IPS-18c (cell line): ENCODE measurements at regions not wholly inside any gene's neighbourhood (a gene's known extent, or its start where the extent isn't known, plus 50 kb on each side); places are given as distances from the start of the nearest gene placed in this dataset.

Source experiments
- H3K4me3 ChIP-seq: 2 replicates; pipeline ENCODE4 v1.7.0; 2013; ENCODE audit warnings: low read depth, mild to moderate bottlenecking, low read length, moderate library complexity; ENCODE audit not compliant: insufficient read depth
- H3K9me3 ChIP-seq: one replicate; pipeline ENCODE4 v1.6.1; 2013; ENCODE audit warnings: mild to moderate bottlenecking, low read length, moderate library complexity; ENCODE audit not compliant: control insufficient read depth, insufficient read depth

DNA sequence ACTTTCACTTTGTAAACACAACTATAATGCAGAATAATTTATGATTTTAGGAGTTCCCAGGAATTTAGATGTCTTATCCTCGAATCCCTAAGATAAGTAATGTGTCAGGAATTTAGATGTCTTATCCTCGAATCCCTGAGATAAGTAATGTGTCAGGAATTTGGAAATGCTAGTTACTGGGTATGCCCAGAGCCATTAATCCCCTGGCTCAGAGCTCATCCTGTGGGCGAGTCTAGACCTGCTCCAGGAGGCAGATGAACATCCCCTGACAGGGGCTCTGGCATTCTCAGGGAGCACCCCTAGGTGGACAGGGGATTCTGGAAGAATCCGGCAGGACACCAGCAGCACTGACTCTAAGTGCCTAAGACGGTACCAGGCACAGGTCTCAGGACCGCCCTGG lies 163.3 kb downstream of the ARRDC4 start:
- Histone ChIP-seq H3K4me3 (no peak overlapping the region), H3K9me3 (no peaks in the 10 kb centered on the region)

DNA sequence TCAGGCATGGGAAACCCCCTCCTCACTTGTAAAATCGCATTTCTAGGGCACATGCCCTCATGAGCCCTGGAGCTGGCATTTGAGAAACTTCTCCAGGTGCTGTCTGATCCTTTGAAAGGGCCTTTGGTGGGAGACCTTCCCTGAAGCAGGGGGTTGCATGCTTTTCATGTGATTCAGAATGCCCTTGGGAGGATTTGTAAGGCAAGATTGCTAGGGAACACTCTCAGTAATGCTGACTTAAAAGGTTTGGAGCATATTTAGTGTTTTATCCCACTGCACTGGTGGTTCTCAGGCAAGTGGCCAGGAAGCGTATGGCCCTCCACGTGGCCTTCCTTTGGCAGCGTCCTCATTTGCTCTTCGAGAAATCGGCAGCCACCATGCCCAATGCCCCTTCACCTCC lies 164.1 kb downstream of the ARRDC4 start:
- no peak overlapping the region for H3K4me3 ChIP-seq
- no peaks in the 10 kb centered on the region for H3K9me3 ChIP-seq

DNA sequence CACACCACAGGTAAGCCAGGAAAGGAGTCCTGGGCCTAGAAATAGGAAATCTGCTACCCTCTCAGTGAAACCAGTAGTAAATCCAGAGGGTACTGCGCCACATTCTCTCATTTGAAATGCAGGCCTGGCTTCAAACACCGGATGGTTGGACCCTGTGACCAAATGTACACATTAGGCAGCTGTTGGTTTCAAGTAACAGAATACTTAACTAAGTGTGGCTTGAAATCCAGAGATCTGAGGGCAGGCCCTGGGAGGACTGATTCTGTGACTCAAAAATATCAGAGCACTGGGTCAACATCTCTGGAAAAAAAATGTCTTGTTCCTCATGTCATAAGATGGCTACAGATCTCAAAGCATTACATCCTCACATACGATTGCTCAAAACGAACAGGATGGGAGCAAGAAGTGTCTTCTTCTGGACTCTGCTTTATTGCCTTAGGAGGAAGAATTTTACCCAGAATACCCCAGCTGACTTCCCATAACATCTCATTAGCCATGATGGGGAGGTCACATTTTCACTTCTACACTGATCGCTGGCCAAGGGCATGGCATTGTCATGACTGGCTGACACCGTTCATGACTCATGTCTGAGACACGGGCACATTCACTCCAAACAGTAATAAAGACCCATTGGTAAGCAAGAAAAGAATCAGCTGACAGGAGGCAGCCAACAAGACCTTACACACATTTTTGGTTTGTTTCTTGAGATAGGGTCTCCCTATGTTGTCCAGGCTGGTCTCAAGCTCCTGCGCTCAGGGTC lies 166.0 kb downstream of the ARRDC4 start:
- no peaks in the 10 kb centered on the region for H3K9me3 ChIP-seq
- H3K4me3 ChIP-seq: no peak overlapping the region

DNA sequence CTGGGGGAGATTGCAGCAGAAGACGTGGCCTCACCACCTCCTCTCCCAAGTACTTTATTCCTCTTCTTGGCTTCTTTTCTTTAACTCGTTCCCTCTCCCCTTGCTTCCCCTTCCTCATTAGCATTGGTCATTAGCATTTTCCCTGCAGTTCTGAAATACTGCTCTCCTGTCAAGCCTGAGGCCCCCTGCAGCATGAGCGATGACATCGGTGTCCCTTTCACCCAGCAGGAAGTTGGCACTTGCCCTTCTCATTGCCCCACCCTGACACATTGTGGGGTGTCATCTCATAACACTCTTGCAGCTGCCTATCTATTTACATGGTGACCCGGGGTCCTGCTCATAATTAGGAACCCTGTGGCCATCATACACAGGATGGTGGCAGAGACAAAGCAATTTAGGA lies 167.1 kb downstream of the ARRDC4 start:
- Histone ChIP-seq H3K4me3 (no peak overlapping the region), H3K9me3 (no peaks in the 10 kb centered on the region)

DNA sequence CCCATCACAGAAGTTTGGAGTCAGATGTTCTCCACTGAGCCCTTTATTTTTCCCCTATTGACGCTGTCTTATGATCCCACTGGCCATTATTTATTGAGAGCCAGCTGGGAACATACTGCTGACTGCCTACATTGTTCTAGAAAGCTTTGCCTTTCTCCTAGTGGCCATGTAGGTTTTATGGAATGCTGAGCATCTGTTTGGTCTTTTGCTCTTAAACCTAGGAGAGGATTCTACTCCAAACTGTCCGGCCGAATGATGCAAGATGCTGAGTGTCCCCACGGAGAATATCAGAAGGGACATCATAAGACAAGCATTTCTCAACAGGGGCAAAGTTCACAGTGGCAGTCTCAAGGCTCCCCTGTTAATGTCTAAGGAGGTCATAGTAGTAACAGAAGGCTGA lies 171.4 kb downstream of the ARRDC4 start:
- H3K9me3 ChIP-seq: no peaks in the 10 kb centered on the region
- no peak overlapping the region for H3K4me3 ChIP-seq

DNA sequence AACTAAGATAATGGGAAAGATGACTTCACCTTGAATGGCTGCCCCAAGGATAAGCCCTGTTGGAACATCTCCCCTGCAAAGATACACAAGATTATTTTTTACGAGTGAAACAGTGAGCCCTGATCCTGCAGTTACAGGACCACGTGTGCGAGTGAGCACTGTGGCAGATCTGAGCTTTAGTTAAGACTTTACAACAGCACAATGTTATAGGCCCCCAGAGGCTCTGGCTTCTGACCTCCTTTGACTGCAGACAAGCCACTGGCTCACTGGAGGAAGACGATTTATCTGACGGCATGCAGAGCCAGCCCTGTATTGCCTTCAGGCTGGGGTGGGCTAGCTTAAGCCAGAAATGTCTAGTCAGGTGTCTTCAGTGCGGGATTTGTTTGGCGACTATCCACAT lies 174.4 kb downstream of the ARRDC4 start:
- Histone ChIP-seq H3K9me3 (no peaks in the 10 kb centered on the region), H3K4me3 (no peak overlapping the region)

DNA sequence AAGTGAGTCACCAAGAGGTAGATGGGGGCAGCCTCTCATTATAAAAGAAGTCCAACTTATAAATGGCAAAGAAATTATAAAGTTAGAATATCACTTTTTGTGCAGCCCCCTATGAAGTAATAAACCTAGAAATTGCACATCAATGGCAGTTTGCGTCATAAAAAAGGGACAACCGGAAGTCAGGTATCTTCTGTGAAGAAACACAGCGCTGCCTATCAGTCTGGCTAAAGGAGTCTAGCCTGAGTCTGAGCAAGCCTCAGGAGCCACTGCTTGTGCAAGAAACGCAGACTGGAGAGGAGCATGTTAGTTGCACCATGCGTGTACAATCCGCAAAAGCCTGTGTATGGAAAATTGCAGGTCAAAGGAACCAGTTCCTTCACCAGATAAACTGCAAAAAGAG lies 178.4 kb downstream of the ARRDC4 start:
- Histone ChIP-seq H3K4me3 (no peak overlapping the region), H3K9me3 (no peaks in the 10 kb centered on the region)

DNA sequence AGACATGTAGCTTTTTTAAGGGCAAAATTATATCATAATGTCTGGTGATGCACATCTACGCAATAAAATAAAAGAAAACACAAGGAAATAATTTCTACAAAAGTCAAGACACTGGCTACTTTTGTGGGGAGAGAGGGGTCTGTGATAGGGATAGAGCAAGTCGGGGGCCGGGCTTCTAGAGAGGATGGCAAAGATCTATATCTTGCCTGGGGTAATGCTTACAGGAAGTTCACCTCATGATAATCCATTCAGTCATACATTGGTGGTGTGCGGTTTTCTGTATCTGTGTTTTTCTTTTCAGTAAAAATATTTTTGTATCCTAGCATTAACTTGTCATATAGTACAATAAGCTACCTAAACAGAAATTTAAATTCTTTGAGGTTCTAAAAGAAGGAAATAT lies 178.8 kb downstream of the ARRDC4 start:
- Histone ChIP-seq H3K4me3 (no peak overlapping the region), H3K9me3 (no peaks in the 10 kb centered on the region)

DNA sequence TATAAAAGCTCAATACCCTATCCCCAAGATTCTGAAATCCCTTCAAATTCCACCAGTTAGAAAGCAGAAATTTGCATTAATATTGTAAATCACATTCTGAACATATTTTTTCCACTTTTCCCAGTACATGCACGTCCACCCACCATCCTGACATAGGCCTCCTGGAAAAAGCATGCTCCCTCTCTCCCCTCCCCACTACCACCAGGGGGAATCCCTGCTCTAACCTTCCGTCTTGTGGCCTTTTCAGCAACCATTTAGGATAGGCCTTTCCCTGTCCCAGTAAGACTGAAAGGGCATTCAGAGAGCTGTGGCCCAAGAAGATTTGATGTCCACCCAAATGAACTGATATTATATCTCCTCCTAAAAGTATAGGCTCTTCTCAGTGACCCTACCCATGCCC lies 182.1 kb downstream of the ARRDC4 start:
- Histone ChIP-seq H3K9me3 (no peaks in the 10 kb centered on the region), H3K4me3 (no peak overlapping the region)

DNA sequence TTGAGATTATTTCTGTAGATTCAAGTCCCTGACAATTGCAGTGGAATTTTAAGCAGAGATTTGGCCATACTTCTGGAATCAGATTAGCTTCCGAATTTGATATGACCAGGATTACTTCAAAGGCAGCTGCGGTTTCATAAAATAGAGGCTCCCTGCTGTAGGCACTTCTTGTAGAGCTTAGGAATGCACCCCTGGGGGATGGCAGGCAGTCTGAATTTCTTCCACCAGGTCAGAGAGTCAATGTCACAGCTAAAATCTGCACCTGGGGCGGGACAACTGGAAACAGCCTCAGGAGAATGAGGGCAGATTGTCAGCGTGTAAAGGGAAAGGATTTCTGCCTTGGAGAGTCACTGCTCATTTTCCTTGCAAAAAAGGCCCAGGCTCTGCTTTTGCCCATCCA lies 182.6 kb downstream of the ARRDC4 start:
- Histone ChIP-seq H3K4me3 (no peak overlapping the region), H3K9me3 (no peaks in the 10 kb centered on the region)

DNA sequence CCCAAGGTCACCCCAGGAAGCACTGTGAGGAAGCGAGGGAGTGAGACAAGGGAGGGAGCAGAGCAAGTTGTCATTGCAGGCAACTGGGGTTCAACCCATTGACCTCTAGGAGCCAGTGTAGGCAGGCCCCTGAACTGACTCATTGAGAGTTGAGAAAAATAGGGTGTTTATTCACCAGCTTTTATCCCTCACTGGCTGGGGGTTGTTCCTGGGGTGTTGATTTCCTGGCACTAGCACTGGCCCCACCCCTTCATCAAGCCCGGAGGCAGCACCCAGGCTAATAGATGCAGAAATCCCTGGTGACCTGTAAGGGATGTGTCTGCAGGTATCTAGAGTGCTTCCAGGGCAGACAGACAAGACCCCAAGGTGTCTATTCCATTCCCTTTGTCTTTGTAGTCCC lies 183.9 kb downstream of the ARRDC4 start:
- Histone ChIP-seq H3K9me3 (no peaks in the 10 kb centered on the region), H3K4me3 (no peak overlapping the region)

DNA sequence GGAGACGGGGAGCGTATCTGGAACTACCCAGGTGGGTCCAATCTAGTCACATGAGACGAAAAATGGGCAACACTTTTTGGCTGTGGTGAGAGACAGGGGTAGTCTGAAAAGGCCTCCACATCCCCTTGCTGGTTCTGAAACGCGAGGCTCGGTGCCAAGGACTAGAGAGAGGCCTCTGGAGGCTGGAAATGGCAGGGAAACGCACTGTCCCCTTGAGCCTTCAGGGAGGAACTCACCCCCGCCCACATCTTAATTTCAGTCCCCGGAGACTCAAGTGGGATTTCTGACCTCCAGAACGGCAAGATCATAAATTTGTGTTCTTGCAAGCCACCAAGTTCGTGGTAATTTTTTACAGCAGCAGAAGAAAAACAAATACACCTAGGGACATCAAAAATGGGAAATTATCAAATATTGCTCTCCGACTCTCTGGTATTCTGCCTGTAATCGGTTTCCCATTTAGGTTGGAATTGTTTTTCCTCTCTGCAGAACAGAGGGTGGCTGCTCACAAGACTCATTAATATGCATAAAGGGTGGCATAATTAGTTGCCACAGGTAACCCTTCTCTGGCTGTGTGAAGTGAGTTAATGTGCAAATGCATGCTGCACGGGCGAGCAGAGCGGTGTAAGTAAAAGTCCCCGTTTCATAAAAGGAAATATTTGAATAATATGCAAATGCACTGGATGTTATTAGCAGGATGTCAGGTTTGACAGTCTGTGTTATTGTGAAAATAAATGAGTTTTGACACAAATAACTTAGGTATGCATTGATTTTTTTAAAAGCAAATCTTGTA lies 185.7 kb downstream of the ARRDC4 start:
- H3K9me3 ChIP-seq: no peaks in the 10 kb centered on the region
- H3K4me3 ChIP-seq: no peak overlapping the region

DNA sequence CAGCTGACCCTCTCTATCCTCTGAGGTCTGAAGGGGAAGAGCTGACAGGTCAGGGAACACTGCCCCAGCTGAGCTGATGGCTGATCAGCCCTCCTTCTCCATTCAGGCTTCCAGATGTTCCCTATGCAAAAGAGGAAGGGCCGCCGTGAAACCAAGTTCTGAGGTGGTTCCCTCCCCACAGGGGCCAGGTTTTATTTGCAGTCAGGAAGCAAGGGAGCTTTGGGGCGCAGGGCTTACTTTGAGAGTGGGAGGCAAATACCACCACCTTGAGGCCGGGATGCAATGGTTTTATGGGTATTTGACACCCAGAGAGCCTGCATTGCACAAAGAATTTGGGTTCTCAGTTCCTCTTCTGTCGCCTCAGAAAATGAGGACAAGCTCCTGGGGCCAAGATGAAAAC lies 186.9 kb downstream of the ARRDC4 start:
- H3K4me3 ChIP-seq: no peak overlapping the region
- H3K9me3 ChIP-seq: no peaks in the 10 kb centered on the region

DNA sequence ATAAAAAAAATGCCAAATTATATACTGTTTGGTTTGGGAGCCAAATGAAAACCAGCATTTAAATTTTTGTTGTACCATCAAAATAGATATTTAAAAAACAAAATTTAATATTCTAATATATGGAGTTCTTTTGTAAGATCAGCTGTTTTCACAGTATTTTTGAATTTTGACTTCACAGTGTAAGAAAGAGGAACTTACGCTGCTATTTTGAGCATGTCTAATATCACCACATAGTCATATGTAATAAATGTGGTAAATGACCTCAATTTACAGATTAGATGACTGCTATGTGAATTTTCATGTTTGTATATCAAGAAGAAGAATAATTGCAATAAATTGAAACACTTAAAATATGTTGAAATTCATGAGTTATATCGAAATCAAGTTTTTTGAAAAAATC lies 189.6 kb downstream of the ARRDC4 start:
- H3K9me3 ChIP-seq: no peaks in the 10 kb centered on the region
- H3K4me3 ChIP-seq: no peak overlapping the region

DNA sequence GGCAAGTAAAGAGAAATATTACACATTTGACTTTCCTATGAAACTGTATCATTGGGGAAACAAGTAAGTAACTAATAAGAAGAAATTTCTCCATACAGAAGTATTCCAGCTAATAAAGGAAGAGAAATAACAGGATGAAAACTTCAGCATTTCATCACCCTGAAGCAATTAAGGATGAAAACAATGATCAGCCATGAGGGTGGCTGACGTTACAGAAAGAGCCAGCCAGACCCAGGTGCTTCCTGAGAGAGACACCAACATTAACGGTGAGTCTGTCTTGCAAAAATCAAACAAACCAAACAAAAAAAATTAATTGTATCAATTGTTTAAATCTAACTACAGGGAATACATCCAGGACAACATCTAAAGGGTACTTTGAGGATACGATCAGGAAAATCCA lies 190.0 kb downstream of the ARRDC4 start:
- Histone ChIP-seq H3K9me3 (no peaks in the 10 kb centered on the region), H3K4me3 (no peak overlapping the region)

DNA sequence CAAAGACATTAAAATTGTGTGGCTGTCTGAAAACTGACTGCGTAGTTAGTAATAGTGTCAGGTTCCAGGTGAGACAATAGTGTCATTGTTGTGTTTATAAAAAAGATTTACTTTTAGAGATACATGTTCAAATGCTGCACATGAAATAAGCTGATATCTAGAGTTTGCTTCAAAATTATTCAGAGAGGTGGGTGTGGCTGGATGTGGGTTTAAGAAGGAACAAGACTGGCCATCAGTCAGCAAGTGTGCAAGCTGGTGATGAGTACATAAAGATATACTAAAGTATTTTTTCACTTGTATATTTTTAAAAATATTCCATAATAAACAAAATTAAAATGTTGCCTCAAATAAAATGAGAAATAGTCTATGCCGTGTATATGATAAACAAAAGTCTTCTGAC lies 190.6 kb downstream of the ARRDC4 start:
- Histone ChIP-seq H3K9me3 (no peaks in the 10 kb centered on the region), H3K4me3 (no peak overlapping the region)

DNA sequence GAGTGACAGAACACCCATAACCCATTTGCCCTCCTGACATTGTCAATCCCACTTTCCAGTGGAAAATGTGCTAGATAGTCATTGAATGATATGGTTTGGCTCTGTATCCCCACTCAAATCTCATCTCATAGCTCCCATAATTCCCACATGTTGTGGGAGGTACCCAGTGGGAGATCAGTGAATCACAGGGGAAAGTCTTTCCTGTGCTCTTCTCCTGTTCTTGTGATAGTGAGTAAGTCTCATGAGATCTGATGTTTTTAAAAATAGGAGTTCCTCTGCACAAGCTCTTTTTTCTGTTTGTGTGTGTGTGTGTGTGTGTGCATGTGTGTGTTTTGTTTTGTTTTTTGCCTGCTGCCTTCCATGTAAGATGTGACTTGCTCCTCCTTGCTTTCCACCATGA lies 191.7 kb downstream of the ARRDC4 start:
- no peak overlapping the region for H3K4me3 ChIP-seq
- no peaks in the 10 kb centered on the region for H3K9me3 ChIP-seq

DNA sequence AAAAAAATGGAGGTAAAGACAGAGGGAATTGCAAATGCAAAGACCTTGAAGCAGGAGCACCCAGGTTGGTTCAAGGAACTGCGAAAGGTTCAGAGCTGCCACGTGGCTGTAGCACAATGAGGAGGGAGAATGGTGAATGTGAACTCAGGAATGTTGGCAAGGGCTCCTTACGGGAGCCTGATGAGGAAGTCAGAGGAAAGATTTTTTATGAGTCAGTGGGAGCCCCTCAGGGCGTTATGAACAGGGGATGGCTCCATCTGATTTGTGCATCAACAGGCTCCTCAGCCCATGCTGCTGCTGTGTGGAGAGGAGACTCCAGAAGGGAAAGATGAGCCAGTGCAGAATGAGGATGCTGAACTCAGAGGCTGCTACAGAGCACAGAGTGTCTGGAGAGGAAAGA lies 194.4 kb downstream of the ARRDC4 start:
- H3K9me3 ChIP-seq: no peaks in the 10 kb centered on the region
- no peak overlapping the region for H3K4me3 ChIP-seq

DNA sequence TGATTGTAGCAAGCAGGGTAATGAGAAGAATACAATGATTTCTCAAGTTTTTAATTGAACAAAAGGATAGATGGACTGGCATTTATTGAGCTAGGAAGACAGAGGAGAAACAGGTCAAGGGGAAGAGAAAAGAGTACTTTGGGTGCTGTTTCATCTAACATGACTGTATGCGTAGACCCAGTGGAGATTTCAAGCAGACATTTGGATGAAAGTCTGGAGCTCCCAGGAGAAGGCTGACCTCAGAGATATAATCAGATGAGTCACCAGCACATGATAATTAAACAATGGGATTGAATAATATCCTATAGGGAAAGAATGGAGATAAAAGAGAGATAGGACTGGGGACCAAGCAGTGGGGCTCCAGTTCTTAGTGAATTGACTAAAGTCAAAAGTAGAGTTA lies 194.9 kb downstream of the ARRDC4 start:
- Histone ChIP-seq H3K4me3 (no peak overlapping the region), H3K9me3 (no peaks in the 10 kb centered on the region)
